CD4-positive, alpha-beta T cell (primary cell): ENCODE measurements at regions not wholly inside any gene's neighbourhood (a gene's known extent, or its start where the extent isn't known, plus 50 kb on each side); places are given as distances from the start of the nearest gene placed in this dataset.
"Not testable (repeated sequence)": the region's sequence is repeated elsewhere in the genome, so short reads cannot be mapped to it uniquely, and the experiment has no call there.

Experiments used
- ATAC-seq: fragments of 200-7000 bp; cut with Tn5 transposase; one replicate; pipeline ENCODE4 v1.10.0; 2022; ENCODE audit warnings: mild to moderate bottlenecking; ENCODE audit not compliant: poor library complexity
- CTCF ChIA-PET: fragments of 350-600 bp; sonication (Branson Sonifier 250); formaldehyde crosslinking; loops from one replicate; lab custom pipeline; 2021; ENCODE audit warnings: antibody characterized with exemption, inconsistent platforms; lab: Charles Lee
- POLR2A ChIA-PET: fragments of 350-600 bp; sonication (Branson Sonifier 250); formaldehyde crosslinking; loops from one replicate; lab custom pipeline; 2021; ENCODE audit warnings: antibody characterized with exemption, inconsistent platforms; lab: Charles Lee
- DNase-seq, 14 experiments: peaks; one replicate each; pipeline ENCODE4 v3.0.0-alpha.2; 2013 to 2020; ENCODE audit warnings: mixed read lengths in 2 of 14
- H3K27ac ChIP-seq, 2 donors: one replicate each; pipeline versions ENCODE4 v1.5.1 to v1.7.0; 2013; ENCODE audit warnings: low read length in 2 of 2, low read depth in 1 of 2, mild to moderate bottlenecking in 1 of 2
- H3K27me3 ChIP-seq, 2 experiments: 1 replicate in 1 of 2; 2 replicates in 1 of 2; pipeline versions ENCODE4 v1.6.1 to v1.7.0; 2013; ENCODE audit warnings: low read length in 2 of 2, control low read depth in 1 of 2, mild to moderate bottlenecking in 1 of 2, moderate library complexity in 1 of 2; ENCODE audit not compliant: insufficient read depth in 2 of 2, control insufficient read depth in 1 of 2
- H3K36me3 ChIP-seq: one replicate; pipeline ENCODE4 v1.6.1; 2013; ENCODE audit warnings: low read length, control low read depth; ENCODE audit not compliant: insufficient read depth
- H3K4me1 ChIP-seq: one replicate; pipeline ENCODE4 v1.6.1; 2013; ENCODE audit warnings: low read length, control low read depth; ENCODE audit not compliant: insufficient read depth
- H3K4me3 ChIP-seq: one replicate; pipeline ENCODE4 v1.5.1; 2013; ENCODE audit warnings: mild to moderate bottlenecking, low read length, moderate library complexity
- H3K9me3 ChIP-seq, 2 experiments: 1 replicate in 1 of 2; 2 replicates in 1 of 2; pipeline versions ENCODE4 v1.6.1 to v1.7.0; 2013; ENCODE audit warnings: low read length in 2 of 2, mild to moderate bottlenecking in 2 of 2, control low read depth in 1 of 2, moderate library complexity in 1 of 2; ENCODE audit not compliant: control insufficient read depth in 1 of 2, insufficient read depth in 1 of 2
- H3K27ac Mint-ChIP-seq: one replicate; pipeline ENCODE4 v1.8.0; 2020; ENCODE audit warnings: mixed read lengths
- H3K27me3 Mint-ChIP-seq: one replicate; pipeline ENCODE4 v1.8.0; 2021; ENCODE audit warnings: mixed read lengths
- H3K36me3 Mint-ChIP-seq: one replicate; pipeline ENCODE4 v1.8.0; 2021; ENCODE audit warnings: low read depth, mixed read lengths
- H3K4me1 Mint-ChIP-seq: one replicate; pipeline ENCODE4 v1.8.0; 2021; ENCODE audit warnings: low read depth, mixed read lengths
- H3K4me3 Mint-ChIP-seq: one replicate; pipeline ENCODE4 v1.8.0; 2020; ENCODE audit warnings: mild to moderate bottlenecking, mixed read lengths
- H3K9me3 Mint-ChIP-seq: one replicate; pipeline ENCODE4 v1.8.0; 2020; ENCODE audit warnings: mixed read lengths
- CTCF ChIP-seq: fragments of 200-600 bp; IDR thresholded peaks from one replicate; pipeline ENCODE4 v1.8.0; 2022; ENCODE audit warnings: antibody characterized with exemption, mild to moderate bottlenecking
- intact Hi-C, 2 experiments: fragments of 100-400 bp; cut with DNase I in 1 of 2; cut with micrococcal nuclease in 1 of 2; formaldehyde crosslinking; loops; one replicate each; pipeline versions ENCODE4 v1.15.1 to v1.9.0; 2023 to 2025; cut with DNase I, micrococcal nuclease

GRCh38 chr21:17327715-17328114 is 185.1 kb upstream of the CXADR start:
- H3K9me3 Mint-ChIP-seq, result peaks cover 11% of the 10 kb centered on the region
- ATAC-seq, H3K27ac ChIP-seq, intact Hi-C loops, CTCF ChIA-PET, H3K4me1 ChIP-seq, H3K27ac Mint-ChIP-seq, H3K4me3 ChIP-seq, H3K4me3 Mint-ChIP-seq, H3K4me1 Mint-ChIP-seq, POLR2A ChIA-PET, DNase-seq, H3K27me3 Mint-ChIP-seq, H3K36me3 Mint-ChIP-seq, H3K36me3 ChIP-seq, H3K27me3 ChIP-seq, H3K9me3 ChIP-seq: not testable (repeated sequence)

GRCh38 chr21:17334484-17334883 is 178.4 kb upstream of the CXADR start:
- Mint-ChIP-seq H3K4me3 (no peak overlapping the region), H3K36me3 (no peaks in the 10 kb centered on the region), H3K9me3 (no peaks in the 10 kb centered on the region), H3K27me3 (no peaks in the 10 kb centered on the region), H3K27ac (no peak overlapping the region), H3K4me1 (no peaks in the 10 kb centered on the region)
- Histone ChIP-seq H3K27me3 (no peaks in the 10 kb centered on the region), H3K36me3 (no peaks in the 10 kb centered on the region), H3K9me3 (no peaks in the 10 kb centered on the region), H3K4me3 (no peak overlapping the region), H3K27ac (no peak overlapping the region), H3K4me1 (no peaks in the 10 kb centered on the region)
- intact Hi-C loops, result no loop called here
- no peak for DNase-seq
- no peak for TF ChIP-seq CTCF
- ATAC-seq, result no peak
- CTCF ChIA-PET, result no interaction called here
- POLR2A ChIA-PET, result no interaction called here

GRCh38 chr21:17340081-17340480 is 172.8 kb upstream of the CXADR start:
- CTCF ChIA-PET, result no interaction called here
- H3K9me3 ChIP-seq, result peaks cover 0 to 4% of the 10 kb centered on the region in 2 experiments
- Mint-ChIP-seq H3K27me3 (no peaks in the 10 kb centered on the region), H3K4me3 (no peak overlapping the region), H3K27ac (no peak overlapping the region), H3K4me1 (no peaks in the 10 kb centered on the region), H3K9me3 (peaks cover 8% of the 10 kb centered on the region), H3K36me3 (no peaks in the 10 kb centered on the region)
- POLR2A ChIA-PET, result no interaction called here
- H3K27ac ChIP-seq, result no peak overlapping the region
- no peak overlapping the region for H3K4me3 ChIP-seq
- no peaks in the 10 kb centered on the region for H3K4me1 ChIP-seq
- no peaks in the 10 kb centered on the region for H3K36me3 ChIP-seq
- intact Hi-C loops, result no loop called here
- ATAC-seq, result no peak
- no peaks in the 10 kb centered on the region for H3K27me3 ChIP-seq
- DNase-seq, result no peak
- no peak for TF ChIP-seq CTCF

GRCh38 chr21:17343055-17343454 is 169.8 kb upstream of the CXADR start:
- no peak overlapping the region for H3K4me3 Mint-ChIP-seq
- H3K36me3 ChIP-seq, result no peaks in the 10 kb centered on the region
- H3K27ac ChIP-seq, result no peak overlapping the region
- H3K27me3 Mint-ChIP-seq, result no peaks in the 10 kb centered on the region
- no peak for DNase-seq
- TF ChIP-seq CTCF, result no peak
- H3K4me1 Mint-ChIP-seq, result no peaks in the 10 kb centered on the region
- no peaks in the 10 kb centered on the region for H3K27me3 ChIP-seq
- peaks cover 0 to 4% of the 10 kb centered on the region in 2 experiments for H3K9me3 ChIP-seq
- intact Hi-C loops, result no loop called here
- POLR2A ChIA-PET, result no interaction called here
- no peak for ATAC-seq
- H3K9me3 Mint-ChIP-seq, result peaks cover 10% of the 10 kb centered on the region
- H3K27ac Mint-ChIP-seq, result no peak overlapping the region
- H3K36me3 Mint-ChIP-seq, result no peaks in the 10 kb centered on the region
- no peaks in the 10 kb centered on the region for H3K4me1 ChIP-seq
- CTCF ChIA-PET, result no interaction called here
- H3K4me3 ChIP-seq, result no peak overlapping the region
